HG02798 (cell line): ENCODE measurements at regions not wholly inside any gene's neighbourhood (a gene's known extent, or its start where the extent isn't known, plus 50 kb on each side); places are given as distances from the start of the nearest gene placed in this dataset.

ENCODE experiments used
- ATAC-seq: cut with Tn5 transposase; IDR thresholded peaks from one replicate; pipeline ENCODE4 v1.9.1; 2021; ENCODE audit warnings: mild to moderate bottlenecking; ENCODE audit not compliant: unreplicated experiment, poor library complexity

DNA sequence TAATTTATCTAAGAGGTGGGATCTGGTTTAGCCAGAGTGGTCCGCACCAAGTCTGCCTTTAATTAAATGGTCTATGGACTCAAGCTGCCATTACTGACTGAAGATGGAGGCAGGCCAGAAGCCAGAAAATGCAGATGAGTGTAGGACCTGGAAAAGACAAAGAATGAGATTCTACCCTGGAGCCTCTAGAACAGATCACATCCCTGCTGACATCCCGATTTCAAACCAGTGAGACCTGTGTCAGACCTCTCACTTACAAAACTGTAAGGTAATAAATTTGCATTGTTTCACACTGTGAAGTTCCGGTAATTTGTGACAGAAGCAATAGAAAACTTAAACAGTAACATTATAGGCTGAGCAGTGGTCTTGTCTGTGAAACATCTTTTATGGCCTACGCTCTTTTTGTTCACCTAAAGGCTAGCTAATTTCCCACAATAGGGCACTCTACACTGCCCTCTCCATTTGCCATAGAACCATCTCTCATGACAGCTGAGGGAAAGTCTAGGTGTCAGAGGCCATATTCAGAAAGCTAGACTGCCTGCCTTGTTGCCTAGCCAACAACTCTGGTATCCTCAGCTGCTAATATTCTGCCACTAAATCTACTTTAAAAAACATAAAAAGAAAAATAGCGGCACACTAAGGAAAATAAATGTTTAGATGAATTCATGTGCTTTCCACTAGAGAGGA, 1396.2 kb upstream of the PIK3C3 start:
- ATAC-seq = no peak

DNA sequence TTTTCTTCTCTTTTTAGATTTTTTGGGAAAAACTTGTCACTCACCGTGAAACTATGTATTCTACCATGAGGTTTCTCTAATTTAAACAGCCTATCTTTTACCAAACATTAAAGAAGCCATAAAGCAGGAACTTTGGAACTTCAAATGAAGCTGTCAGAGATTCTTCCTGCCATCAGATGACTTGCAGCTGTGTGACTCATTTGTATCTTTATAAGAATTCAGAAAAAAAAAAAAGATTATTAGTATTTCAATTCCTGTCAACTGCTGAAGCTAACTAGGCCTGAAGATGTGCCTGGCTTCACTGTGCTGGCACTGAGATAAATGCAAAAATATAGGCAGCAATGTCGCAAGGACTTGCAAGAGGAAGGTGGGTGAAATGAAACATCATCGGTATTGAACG, 1399.1 kb upstream of the PIK3C3 start:
- no peak for ATAC-seq

DNA sequence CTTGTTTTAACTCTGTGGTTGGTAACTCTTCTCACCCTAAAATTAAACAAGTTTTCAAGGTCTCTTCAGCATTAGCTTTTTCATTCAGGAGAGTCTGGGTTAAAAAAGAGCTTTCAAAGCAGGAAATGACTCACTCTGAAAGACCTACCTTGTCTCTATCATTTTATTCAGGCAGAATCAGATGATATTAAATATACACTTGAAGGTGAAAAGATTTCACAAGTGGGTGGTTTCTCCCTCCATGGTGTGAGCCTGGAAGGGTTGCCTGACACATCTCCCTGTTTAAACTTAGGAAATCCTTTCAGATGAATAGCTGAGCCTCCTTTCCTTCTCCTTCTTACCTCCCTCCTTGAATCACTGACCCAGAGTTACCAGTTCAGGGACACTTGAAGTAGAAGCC, 1402.0 kb upstream of the PIK3C3 start:
- ATAC-seq = no peak

DNA sequence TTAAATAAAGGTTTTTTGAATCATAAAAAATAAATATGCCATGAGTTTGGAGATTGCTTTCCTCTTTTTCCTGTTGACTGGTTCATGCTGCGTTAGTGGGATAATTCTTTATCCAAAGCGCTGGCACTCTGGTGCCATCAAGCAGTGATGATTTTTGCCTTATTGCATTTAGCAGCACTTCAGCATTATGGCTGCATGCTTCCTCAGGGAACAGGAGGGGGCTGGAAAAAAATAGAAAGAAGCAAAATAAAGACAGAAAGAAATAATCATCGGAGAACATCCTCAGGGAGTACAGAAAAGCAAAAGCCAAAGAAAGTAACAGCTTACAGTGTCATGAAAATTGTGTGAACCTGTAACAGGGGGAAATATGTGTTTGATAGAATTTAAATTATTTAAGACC, 1408.2 kb upstream of the PIK3C3 start:
- no peak for ATAC-seq

DNA sequence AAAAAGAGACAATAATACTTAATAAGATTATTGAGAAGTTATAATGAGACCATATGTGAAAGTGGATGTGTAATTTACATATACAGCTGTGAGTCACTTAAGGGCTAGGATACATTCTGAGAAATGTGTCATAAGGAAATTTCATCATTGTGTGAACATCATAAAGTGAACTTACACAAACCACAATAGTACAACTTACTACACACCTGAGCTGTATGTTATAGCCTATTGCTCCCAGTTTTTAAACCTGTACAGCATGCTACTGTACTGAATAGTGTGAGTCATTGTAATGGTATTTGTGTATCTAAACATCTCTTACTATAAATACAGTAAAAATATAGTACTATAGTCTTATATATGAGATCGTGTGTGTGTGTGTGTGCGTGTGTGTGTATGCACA, 1420.3 kb upstream of the PIK3C3 start:
- ATAC-seq = no peak

DNA sequence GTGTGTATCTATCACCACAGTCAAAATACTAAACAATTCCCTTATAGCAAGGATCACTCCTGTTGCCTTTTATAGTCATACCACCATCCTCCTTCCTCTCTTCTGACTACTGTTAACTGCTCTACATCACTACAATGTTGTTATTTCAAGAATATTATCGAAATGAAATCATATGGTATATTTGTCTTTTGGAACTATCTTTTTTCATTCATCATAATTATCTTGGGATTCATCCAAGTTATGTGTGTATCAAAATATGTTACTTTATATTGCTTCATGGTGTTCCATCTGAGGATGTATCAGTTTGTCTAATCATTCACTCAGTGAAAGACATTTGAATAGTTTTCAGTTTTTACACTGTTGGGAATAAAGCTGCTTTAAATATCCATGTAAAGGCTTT, 1423.0 kb upstream of the PIK3C3 start:
- no peak for ATAC-seq

DNA sequence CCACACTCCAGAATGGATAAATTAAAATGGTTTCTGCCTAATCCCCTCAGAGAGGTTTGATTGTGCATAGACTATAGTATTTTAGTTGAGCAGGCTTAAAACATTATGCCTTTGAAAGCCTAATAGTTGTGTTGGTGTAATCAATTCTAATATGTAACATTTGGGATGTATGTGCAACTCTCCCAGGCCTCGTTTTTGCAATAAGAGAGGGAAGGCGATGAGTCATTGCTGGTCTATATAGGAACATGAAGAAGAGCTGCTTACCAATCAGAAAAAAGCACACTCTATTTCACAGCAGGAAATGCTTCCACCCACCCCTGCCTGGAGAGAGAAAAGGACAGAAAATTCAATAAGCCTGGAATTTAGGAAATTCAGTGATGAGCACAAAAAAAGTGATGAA, 1424.0 kb upstream of the PIK3C3 start:
- no peak for ATAC-seq

DNA sequence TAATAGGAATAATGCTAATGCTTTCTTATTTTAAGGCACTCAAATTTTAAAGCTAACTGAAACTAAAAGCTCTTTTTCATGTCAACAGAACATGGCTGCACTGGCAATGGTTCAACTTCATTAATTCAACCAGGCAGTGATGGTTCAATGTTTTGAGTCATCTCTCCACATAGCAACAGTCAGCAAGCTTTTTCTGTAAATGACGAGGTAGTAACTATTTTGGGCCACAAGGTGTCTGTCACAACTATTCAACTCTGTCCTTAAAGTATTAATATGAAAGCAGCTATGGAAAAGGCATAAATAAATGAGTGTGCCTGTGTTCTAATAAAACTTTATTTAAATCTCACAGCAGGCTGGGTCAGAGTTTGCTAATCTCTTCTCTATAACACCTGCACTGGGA, 1425.6 kb upstream of the PIK3C3 start:
- ATAC-seq = no peak

DNA sequence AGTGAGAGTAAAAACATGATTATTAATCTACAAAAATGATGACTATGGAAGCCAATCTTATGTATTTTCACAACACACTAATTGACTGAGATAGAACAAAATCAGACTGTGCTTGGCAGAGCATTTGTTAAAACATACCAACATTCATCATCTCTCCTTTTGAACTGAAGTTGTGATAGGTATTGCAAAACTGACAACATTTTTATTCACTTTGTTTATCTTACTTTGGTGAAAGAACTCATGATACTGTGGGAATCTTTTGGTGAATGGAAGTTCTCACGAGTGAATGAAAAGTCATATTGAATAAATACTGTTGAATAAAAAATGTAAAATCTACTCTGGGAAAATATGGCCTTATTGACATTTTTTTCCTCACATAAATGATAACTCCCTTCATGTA, 1430.2 kb upstream of the PIK3C3 start:
- ATAC-seq = no peak

DNA sequence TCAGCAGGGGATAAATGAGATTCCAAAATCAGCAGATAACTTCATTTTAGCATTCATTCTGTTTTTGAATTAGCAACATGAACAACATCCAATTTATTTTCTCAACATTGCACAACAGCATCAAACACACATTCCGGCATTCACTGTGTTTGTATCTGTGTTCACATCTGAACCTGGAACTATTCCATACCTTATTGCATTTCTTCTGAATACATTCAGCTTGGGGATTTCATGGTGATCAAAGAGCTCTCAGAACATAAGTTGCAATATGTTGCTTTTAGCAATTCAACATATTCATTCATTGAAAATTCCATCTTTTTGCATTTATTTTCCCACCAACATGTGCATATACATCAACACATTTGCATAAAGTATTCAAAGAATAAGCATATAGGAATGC, 1431.7 kb upstream of the PIK3C3 start:
- no peak for ATAC-seq

DNA sequence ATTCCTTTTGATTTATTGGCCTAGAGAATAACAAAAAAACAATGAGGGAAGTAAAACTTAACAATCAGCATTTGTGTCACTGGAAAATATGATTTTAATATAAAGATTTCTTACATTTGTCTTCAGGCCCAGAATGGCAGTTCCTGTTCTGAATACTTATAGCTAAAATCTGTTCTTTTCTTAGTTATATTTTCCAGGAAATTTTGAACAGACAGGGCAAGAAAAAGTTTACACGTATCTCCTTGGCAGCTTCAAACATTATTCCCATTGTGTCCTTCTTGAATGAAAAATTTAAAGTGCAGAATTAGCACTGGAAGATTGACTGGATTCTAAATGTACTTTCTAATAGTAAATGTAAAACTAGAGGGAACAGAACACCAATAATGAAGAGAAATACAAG, 1454.0 kb upstream of the PIK3C3 start:
- no peak for ATAC-seq

DNA sequence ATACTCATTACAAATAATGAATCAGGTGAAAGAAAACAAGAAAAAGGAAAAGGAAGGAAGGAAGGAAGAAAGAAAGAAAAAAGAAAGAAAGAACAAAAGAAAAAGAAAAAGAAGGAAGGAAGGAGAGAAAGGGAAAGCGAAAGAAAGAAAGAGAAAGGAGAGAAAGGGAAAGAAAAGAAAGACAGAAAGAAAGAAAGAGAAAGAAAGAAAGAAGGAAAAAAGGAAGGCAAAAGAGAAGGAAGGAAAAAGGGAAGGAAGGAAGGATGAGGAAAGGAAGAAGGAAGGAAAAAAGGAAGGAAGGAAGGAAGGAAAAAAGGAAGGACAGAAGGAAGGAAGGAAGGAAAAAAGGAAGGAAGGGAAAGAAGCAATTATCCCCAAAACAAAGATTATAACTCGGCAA, 1460.4 kb upstream of the PIK3C3 start:
- ATAC-seq = no peak

DNA sequence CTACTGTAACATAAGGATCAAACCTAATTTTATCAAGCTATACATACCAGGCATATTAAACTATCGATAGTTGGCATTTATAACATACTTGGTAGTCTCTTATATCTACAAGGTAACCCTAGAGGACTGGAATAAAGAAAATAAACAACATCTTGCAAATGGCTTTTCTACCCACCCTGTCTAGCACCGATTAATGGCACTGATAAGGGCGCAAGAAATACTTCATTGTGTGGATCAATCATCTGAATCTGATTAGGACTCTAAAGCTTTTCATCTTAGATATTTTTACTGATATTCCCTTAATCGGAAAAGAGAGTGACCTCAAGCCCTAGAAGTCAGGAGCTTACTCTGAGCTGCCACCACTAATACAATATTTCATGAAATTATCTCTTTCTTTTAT, 1461.7 kb upstream of the PIK3C3 start:
- no peak for ATAC-seq

DNA sequence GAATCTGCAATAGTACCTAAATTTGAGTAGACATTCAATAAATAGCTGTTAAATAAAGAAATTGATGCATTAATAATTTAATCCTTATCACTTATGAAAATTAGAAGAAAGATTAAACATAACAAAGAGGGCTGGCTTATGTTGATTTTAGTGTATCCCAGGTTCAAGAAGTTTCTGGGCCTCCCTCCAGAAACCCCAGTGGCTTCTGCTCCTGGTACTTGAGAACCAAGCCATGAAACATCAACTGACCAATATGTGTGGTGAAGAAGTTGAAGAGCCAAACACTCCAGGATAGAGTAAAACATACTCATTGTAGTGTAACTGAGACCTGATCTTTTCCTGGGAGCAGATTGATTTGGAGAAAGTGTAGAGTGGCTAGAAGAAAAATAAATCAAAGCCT, 1465.7 kb upstream of the PIK3C3 start:
- no peak for ATAC-seq

DNA sequence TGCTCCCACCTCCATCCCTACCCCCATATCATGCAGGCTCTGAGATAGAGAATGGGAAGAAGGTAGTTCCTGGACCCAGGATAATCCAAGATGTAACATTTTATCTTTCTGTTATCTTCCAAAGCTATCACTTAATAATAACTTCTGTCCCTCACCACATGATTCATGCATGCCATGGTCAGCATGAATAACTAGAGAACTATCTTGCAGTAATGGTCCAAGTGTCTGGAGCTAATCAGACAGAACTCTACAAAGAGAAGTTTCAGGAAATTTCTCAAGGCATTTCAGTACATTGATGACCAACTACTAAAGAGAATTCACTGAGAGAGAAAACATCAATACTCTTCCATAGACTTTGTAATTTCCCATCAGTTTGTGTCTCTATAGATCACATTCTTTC, 1469.7 kb upstream of the PIK3C3 start:
- ATAC-seq = no peak

DNA sequence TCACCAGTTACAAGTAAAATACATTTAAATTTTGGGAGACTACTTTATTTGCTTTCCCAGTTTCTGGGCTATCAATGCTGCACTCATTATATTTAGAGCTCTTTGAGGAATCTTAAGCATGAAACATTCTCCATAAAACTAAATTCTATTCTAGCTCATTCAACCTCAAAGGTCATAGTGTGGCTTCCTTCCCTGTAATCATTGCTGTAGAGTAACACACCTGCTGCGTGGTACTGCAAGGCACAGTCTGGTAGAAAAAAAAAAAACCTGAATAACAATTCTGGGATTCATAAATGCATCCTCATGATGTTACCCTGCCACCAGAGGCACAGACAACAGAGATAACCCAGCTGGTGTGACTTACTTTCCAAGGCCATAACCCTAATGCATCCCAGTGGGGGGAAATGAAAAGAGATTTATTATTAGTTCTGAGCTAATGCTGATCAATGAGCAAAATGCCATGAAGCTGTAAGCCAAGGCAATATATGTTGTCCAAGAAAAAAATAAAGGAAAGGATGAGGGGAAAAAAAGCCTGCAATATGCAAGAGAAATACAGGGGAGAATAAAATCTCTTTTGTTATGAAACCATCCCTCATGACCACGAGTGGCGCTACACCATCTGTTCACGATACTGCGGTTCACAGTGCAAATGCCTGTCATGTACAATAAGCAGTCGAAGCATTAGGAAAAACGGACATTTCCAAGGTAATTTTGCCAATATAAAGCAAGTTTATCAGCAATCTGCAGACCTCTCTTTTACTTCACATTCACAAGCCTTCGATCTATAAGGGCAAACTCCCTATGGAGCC, 1481.6 kb upstream of the PIK3C3 start:
- no peak for ATAC-seq

DNA sequence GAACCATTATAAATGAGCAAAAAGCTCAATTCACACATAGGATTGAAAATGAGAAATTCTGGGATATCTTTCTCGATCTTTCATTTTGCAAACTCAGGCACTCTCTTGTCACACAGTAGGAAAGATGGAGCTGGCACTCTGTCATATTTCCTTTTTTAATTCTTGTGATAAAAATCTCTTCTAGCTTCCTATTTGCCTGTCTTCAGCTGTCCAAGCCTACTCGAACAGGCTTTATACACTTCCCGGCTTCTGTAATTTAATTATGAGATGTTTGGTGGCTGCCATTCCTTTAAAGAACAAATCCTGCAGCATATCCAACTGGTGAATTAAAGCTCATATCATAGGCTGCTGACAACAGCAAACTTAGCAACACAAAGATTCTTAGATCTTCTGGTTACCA, 1484.3 kb upstream of the PIK3C3 start:
- ATAC-seq = no peak

DNA sequence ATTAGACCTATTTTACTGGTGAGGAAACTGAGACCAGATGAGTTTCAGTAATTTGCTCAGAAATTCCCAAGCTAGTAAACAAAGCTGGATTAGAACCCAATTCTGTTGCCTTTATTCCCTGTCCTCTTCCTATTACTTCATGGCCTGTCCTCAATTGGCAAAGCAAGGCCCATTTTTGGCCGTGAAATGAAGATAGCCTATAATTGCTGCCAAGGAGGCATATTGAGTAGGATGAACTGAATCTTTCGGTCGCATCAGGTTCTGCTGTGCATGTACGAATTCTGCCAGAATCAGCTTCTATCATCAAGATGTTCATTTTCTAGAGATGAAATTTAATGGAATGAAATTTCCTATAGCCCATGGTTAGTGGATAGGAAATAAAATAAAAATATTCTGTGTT, 1485.2 kb upstream of the PIK3C3 start:
- ATAC-seq = no peak

DNA sequence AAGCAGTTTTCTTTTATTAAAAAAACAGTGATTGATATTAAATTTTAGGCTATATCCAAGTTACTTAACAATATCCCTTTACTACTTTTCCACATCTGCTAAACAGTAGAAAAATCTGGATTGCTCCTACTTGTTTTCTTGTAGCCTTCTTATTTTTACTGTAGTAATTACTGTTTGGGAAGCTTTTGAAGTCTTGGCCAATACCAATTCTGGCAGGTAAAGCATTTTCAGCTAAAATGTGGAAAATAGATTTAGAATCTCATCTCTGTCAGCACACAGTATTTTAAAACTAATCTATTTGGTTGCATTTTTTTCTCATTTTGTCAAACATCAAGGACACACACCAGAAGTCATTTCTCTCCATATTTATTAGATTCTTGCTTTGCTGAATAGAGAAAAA, 1485.7 kb upstream of the PIK3C3 start:
- ATAC-seq = no peak

DNA sequence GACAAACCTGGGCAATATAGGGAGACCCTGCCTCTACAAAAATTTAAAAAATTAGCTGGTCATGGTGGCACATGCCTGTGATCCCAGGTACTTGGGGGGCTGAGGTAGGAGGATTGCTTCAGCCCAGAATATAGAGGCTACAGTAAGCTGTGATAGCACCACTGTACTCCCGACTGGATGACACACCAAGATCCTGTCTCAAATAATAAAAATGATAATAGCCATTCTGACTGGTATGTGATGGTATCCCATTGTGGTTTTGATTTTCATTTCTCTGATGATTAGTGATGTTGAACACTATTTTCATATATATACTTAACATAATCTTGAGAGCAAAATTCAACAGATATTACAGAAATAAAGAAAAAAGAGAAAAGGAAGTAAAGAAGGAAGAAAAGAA, 1491.0 kb upstream of the PIK3C3 start:
- no peak for ATAC-seq

DNA sequence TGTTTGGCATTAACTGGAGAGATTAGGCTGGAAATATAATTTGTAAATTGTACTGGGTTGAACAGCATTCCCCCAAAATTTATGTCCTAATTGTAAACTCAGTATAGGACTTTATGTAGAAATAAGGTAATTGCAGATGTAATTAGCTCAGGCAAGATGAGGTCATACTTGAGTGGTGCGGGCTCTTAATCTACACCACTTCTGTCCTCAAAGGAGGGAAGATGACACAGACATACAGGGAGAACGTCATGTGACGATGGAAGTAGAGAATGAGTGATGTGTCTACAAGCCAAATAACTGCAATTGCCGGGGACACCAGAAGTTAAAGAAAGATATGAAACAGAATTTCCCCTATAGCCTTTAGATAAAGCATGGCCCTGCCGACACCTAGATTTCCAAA, 1501.1 kb upstream of the PIK3C3 start:
- no peak for ATAC-seq

DNA sequence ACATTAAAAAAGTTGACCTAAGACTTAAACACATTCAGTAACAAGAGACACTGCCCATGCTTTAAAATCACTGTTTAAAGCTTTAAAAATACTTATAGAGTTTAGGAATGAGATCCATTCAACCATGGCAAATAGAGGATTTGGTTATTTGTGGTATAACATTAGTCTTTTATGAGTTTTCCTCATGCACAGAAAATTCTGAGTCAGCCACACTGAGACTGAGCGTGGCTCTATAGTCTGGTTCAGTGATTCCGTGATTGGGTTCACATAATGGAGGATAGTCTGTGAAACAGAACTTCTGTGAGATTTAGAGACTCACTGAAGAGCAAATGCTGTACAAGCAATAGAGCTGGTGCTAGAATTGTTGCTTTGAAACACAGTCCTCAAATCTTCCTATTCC, 1502.4 kb upstream of the PIK3C3 start:
- ATAC-seq = no peak
